Gastroesophageal sphincter (tissue), 4 donors: ENCODE measurements at regions not wholly inside any gene's neighbourhood (a gene's known extent, or its start where the extent isn't known, plus 50 kb on each side); places are given as distances from the start of the nearest gene placed in this dataset.

Experiments used
- ATAC-seq: fragments of 150-250 bp; one replicate; pipeline ENCODE4 v1.9.1; 2016; ENCODE audit warnings: mild to moderate bottlenecking, moderate library complexity
- H3K27ac ChIP-seq, 4 donors: fragments of 200-600 bp; sonication (generic) in 3 of 4; 1 replicate in 3 of 4; 2 replicates in 1 of 4; pipeline ENCODE4 v1.5.1; 2016 to 2019
- H3K27me3 ChIP-seq: fragments of 200-600 bp; sonication (generic); one replicate; pipeline ENCODE4 v1.5.1; 2019
- H3K36me3 ChIP-seq, 2 donors: fragments of 200-600 bp; sonication (generic); one replicate each; pipeline ENCODE4 v1.5.1; 2019; ENCODE audit warnings: control low read depth in 1 of 2
- H3K4me1 ChIP-seq, 3 donors: fragments of 200-600 bp; sonication (generic); 1 replicate in 2 of 3; 2 replicates in 1 of 3; pipeline ENCODE4 v1.5.1; 2016 to 2019; ENCODE audit warnings: control low read depth in 2 of 3
- H3K4me3 ChIP-seq, 2 donors: fragments of 200-600 bp; sonication (generic); one replicate each; pipeline ENCODE4 v1.5.1; 2019; ENCODE audit warnings: mild to moderate bottlenecking in 1 of 2, moderate library complexity in 1 of 2
- H3K9me3 ChIP-seq, 3 donors: fragments of 200-600 bp; sonication (generic); one replicate each; pipeline ENCODE4 v1.5.1; 2017 to 2019; ENCODE audit warnings: control low read depth in 2 of 3
- EP300 ChIP-seq: sonication (generic); formaldehyde crosslinking; IDR thresholded peaks from one replicate; pipeline ENCODE4 v1.6.1; 2017; ENCODE audit warnings: antibody characterized with exemption, mild to moderate bottlenecking
- POLR2A ChIP-seq, 2 donors: fragments of 450-650 bp; IDR thresholded peaks; one replicate each; pipeline ENCODE4 v1.6.1; 2017; ENCODE audit warnings: antibody characterized with exemption in 2 of 2, mild to moderate bottlenecking in 2 of 2, moderate library complexity in 1 of 2
- POLR2AphosphoS5 ChIP-seq: sonication (generic); formaldehyde crosslinking; IDR thresholded peaks from one replicate; pipeline ENCODE4 v1.6.1; 2017; ENCODE audit warnings: antibody characterized with exemption
- WGBS, 2 donors: methylation state at CpG; one replicate each; pipeline ENCODE4 v1.1.5; 2018; ENCODE audit warnings: low coverage in 1 of 2; 5-methylcytosine and 5-hydroxymethylcytosine counted together
- TF ChIP-seq, protein P1 (sequence below), 4 experiments: fragments of 200-600 bp in 2 of 4; fragments of 450-650 bp in 2 of 4; sonication (generic) in 1 of 4; IDR thresholded peaks; one replicate each; pipeline ENCODE4 v1.5.1; 2017 to 2019; ENCODE audit warnings: antibody characterized with exemption in 4 of 4, mild to moderate bottlenecking in 2 of 4, moderate library complexity in 2 of 4

DNA sequence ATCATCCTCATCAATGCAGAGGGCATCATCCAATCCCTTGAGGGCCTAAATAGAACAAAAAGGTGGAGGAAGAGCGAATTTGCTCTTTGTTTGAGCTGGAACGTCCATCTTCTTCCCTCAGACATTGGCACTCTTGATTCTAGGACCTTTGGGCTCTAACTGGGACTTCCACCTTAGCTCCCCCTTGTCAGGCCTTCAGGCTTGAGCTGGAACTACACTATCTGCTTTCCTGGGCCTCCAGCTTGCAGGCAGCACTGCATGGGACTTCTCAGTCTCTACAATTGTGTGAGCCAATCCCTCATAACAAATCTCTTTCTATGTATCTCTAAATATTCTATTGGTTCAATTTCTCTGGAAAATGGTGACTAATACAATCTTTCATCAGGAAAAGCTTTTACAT is 155.4 kb downstream of the MCHR2 start:
- Histone ChIP-seq H3K27me3 (no peaks in the 10 kb centered on the region), H3K27ac (no peak overlapping the region), H3K4me1 (no peaks in the 10 kb centered on the region), H3K9me3 (no peaks in the 10 kb centered on the region), H3K36me3 (no peaks in the 10 kb centered on the region), H3K4me3 (no peak overlapping the region)
- ATAC-seq: no peak
- WGBS, 2 donors: 69 to 71% methylated on average over 2 of the region's 2 CpGs
- TF ChIP-seq POLR2A (IDR thresholded peaks at IDR 0.05): no peak
- no peak for TF ChIP-seq POLR2AphosphoS5
- TF ChIP-seq EP300: no peak
- TF ChIP-seq, protein P1, sequence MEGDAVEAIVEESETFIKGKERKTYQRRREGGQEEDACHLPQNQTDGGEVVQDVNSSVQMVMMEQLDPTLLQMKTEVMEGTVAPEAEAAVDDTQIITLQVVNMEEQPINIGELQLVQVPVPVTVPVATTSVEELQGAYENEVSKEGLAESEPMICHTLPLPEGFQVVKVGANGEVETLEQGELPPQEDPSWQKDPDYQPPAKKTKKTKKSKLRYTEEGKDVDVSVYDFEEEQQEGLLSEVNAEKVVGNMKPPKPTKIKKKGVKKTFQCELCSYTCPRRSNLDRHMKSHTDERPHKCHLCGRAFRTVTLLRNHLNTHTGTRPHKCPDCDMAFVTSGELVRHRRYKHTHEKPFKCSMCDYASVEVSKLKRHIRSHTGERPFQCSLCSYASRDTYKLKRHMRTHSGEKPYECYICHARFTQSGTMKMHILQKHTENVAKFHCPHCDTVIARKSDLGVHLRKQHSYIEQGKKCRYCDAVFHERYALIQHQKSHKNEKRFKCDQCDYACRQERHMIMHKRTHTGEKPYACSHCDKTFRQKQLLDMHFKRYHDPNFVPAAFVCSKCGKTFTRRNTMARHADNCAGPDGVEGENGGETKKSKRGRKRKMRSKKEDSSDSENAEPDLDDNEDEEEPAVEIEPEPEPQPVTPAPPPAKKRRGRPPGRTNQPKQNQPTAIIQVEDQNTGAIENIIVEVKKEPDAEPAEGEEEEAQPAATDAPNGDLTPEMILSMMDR (IDR thresholded peaks at IDR 0.05): no peak

DNA sequence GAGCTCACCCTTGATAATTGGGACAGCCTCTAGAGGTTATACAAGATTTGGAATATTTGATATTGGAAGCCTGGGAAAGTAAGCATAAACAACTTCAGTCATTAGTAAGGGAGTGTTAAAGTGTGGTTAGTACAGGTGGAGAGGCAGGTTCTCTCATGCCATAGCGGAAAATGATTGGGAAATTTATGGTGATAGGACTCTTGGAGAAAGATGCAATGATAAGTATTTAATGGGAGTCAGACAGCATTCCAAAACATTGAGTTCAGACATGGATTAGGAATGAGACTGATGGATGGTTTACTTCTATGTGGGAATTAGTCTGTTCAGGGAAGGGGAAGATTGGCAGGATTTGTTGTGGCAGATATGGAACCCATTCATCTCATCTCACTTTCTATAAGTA is 152.7 kb downstream of the MCHR2 start:
- Histone ChIP-seq H3K9me3 (no peaks in the 10 kb centered on the region), H3K27me3 (no peaks in the 10 kb centered on the region), H3K4me3 (no peak overlapping the region), H3K4me1 (no peaks in the 10 kb centered on the region), H3K36me3 (no peaks in the 10 kb centered on the region), H3K27ac (no peak overlapping the region)
- no peak for ATAC-seq
- WGBS, 2 donors: 29 to 71% methylated on average over 1 of the region's 1 CpG
- TF ChIP-seq EP300 (no peak), POLR2AphosphoS5 (no peak), POLR2A (IDR thresholded peaks at IDR 0.05) (no peak)
- TF ChIP-seq, protein P1 (IDR thresholded peaks at IDR 0.05): no peak

DNA sequence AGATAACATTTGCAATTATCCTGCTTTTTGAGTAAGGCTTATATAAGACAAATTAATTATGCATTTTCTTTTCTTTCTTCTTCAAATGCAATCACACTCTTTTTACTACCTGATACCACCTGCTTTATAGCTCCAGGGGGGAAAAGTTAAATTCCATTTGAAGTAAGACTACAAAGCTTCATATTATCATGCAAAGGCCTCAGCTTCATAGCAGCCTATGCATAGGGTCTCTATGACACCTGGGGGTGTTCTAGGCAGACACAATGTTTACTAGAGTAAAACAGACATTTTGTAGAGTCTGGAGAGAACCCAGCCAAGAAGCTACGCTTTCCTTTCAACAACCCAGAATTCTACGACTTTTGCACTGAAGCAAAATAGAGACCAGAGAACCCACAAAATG is 148.0 kb downstream of the MCHR2 start:
- Histone ChIP-seq H3K27ac (no peak overlapping the region), H3K27me3 (no peaks in the 10 kb centered on the region), H3K36me3 (no peaks in the 10 kb centered on the region), H3K9me3 (no peaks in the 10 kb centered on the region), H3K4me3 (no peak overlapping the region), H3K4me1 (no peaks in the 10 kb centered on the region)
- no peak for ATAC-seq
- no peak for TF ChIP-seq POLR2A (IDR thresholded peaks at IDR 0.05)
- TF ChIP-seq POLR2AphosphoS5: no peak
- WGBS, 2 donors: 52% methylated on average over 2 of the region's 2 CpGs; no CpG with 5 or more reads in 1 of the 2 donors

DNA sequence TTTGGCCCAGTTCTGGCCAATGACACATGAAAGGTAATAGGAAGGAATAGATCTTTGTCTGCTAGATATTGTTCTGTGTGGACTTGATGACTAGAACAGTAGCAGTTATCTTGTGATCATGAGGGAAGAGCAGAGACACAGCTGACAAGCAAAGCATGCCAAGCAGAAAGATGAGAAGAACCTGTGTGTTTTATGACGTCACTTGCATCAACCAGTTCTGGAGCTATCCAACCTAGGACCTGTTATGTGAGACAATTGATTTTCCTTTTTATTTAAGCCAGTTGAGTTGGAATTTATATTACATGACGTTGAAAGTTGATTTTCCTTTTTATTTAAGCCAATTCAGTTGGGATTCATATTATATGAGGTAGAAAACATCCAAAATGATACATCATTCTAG is 143.2 kb downstream of the MCHR2 start:
- Histone ChIP-seq H3K9me3 (no peaks in the 10 kb centered on the region), H3K27me3 (peaks cover 4% of the 10 kb centered on the region), H3K4me3 (no peak overlapping the region), H3K36me3 (no peaks in the 10 kb centered on the region), H3K27ac (no peak overlapping the region), H3K4me1 (no peaks in the 10 kb centered on the region)
- no peak for ATAC-seq
- WGBS, 2 donors: 61 to 70% methylated on average over 2 of the region's 2 CpGs
- TF ChIP-seq, protein P1 (IDR thresholded peaks at IDR 0.05): no peak
- TF ChIP-seq EP300 (no peak), POLR2AphosphoS5 (no peak), POLR2A (IDR thresholded peaks at IDR 0.05) (no peak)

DNA sequence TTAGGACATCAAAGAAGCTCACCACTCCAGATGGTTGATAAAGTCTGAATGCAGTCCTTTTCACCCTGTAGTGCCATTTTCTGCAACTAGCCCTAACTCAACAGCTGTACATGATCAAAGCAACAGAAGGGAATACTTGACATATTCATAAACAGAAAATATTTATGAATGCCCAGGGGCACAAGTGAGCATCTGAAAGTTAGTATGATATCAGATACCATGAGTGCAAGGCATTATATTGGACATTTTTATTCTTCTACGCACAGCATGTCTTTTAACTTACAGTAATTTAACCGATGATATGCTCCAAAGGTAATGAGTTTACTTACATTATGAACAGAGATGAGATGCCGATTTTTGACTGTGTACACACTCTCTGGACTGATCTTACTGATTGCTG is 142.0 kb downstream of the MCHR2 start:
- Histone ChIP-seq H3K9me3 (no peaks in the 10 kb centered on the region), H3K4me1 (no peaks in the 10 kb centered on the region), H3K27ac (no peak overlapping the region), H3K36me3 (no peaks in the 10 kb centered on the region), H3K27me3 (peaks cover 4% of the 10 kb centered on the region), H3K4me3 (no peak overlapping the region)
- no peak for ATAC-seq
- TF ChIP-seq EP300: no peak
- TF ChIP-seq POLR2AphosphoS5: no peak
- no peak for TF ChIP-seq POLR2A (IDR thresholded peaks at IDR 0.05)
- TF ChIP-seq, protein P1 (IDR thresholded peaks at IDR 0.05): no peak
- WGBS, 2 donors: 80 to 88% methylated on average over 3 of the region's 3 CpGs
